IMR-90 (cell line): ENCODE measurements at regions not wholly inside any gene's neighbourhood (a gene's known extent, or its start where the extent isn't known, plus 50 kb on each side); places are given as distances from the start of the nearest gene placed in this dataset.

Source experiments
- ATAC-seq: fragments of 200-7000 bp; cut with Tn5 transposase; 2 replicates; pipeline ENCODE4 v1.9.1; 2020; ENCODE audit warnings: low read depth, mild to moderate bottlenecking, moderate library complexity
- BruUV-seq: library from RNA; stranded (reverse); fragments of 400-500 nt; replicated peaks from 2 replicates; lab custom pipeline; 2021; lab: Mats Ljungman, UMichigan
- CTCF ChIA-PET: fragments of 300-600 bp; formaldehyde crosslinking; extraction: SDS; loops from one replicate; lab custom pipeline; 2021; ENCODE audit warnings: antibody characterized with exemption; lab: Yijun Ruan, JAX
- POLR2A ChIA-PET: fragments of 300-600 bp; sonication (Branson Sonifier 250); formaldehyde crosslinking; loops from one replicate; lab custom pipeline; 2022; ENCODE audit warnings: antibody characterized with exemption; ENCODE audit not compliant: unreplicated experiment; lab: Charles Lee
- DNase-seq: peaks from one replicate; pipeline ENCODE4 v3.0.0; 2013
- H2AFZ ChIP-seq: replicated peaks from 2 replicates; pipeline ENCODE3; 2013; ENCODE audit warnings: low read length, mild to moderate bottlenecking; ENCODE audit not compliant: poor library complexity
- H2AK5ac ChIP-seq: 2 replicates; pipeline ENCODE4 v1.6.1; 2013; ENCODE audit warnings: low read depth, low read length, inconsistent platforms
- H2AK9ac ChIP-seq: replicated peaks from 2 replicates; pipeline ENCODE3; 2013; ENCODE audit warnings: mild to moderate bottlenecking, low read depth, low read length, moderate library complexity; ENCODE audit not compliant: poor library complexity
- H2BK120ac ChIP-seq: 2 replicates; pipeline ENCODE4 v1.6.1; 2013; ENCODE audit warnings: low read depth, low read length, inconsistent platforms
- H2BK15ac ChIP-seq: 3 replicates; pipeline ENCODE4 v1.6.1; 2013; ENCODE audit warnings: low read depth, low read length, inconsistent platforms
- H2BK20ac ChIP-seq: 2 replicates; pipeline ENCODE4 v1.6.1; 2013; ENCODE audit warnings: low read depth, mild to moderate bottlenecking, inconsistent platforms, low read length, moderate library complexity
- H2BK5ac ChIP-seq: 2 replicates; pipeline ENCODE4 v1.6.1; 2013; ENCODE audit warnings: mild to moderate bottlenecking, low read depth, low read length, inconsistent platforms; ENCODE audit not compliant: poor library complexity, severe bottlenecking
- H3K14ac ChIP-seq: replicated peaks from 2 replicates; pipeline ENCODE4 v1.6.1; 2013; ENCODE audit warnings: low read depth, low read length, inconsistent platforms
- H3K18ac ChIP-seq: 2 replicates; pipeline ENCODE4 v1.6.1; 2013; ENCODE audit warnings: low read depth, low read length, control low read depth
- H3K23ac ChIP-seq: 2 replicates; pipeline ENCODE4 v1.6.1; 2013; ENCODE audit warnings: low read depth, low read length, inconsistent platforms
- H3K27ac ChIP-seq: 2 replicates; pipeline ENCODE4 v1.5.1; 2013; ENCODE audit warnings: mild to moderate bottlenecking, control low read depth, low read length; ENCODE audit not compliant: insufficient read depth
- H3K27me3 ChIP-seq: 2 replicates; pipeline ENCODE4 v1.6.1; 2013; ENCODE audit warnings: low read length; ENCODE audit not compliant: control insufficient read depth, insufficient read depth
- H3K36me3 ChIP-seq: 2 replicates; pipeline ENCODE4 v1.6.1; 2013; ENCODE audit warnings: low read length, mixed read lengths; ENCODE audit not compliant: control insufficient read depth, insufficient read depth
- H3K4ac ChIP-seq: 2 replicates; pipeline ENCODE4 v1.6.1; 2013; ENCODE audit warnings: low read depth, low read length, inconsistent platforms
- H3K4me1 ChIP-seq: 2 replicates; pipeline ENCODE4 v1.6.1; 2013; ENCODE audit warnings: low read length, mixed read lengths; ENCODE audit not compliant: control insufficient read depth, insufficient read depth
- H3K4me2 ChIP-seq: 2 replicates; pipeline ENCODE4 v1.6.1; 2013; ENCODE audit warnings: low read depth, mild to moderate bottlenecking, control low read depth, low read length, moderate library complexity
- H3K4me3 ChIP-seq: 2 replicates; pipeline ENCODE4 v1.5.1; 2013; ENCODE audit warnings: low read depth, mild to moderate bottlenecking, control low read depth, low read length, moderate library complexity; ENCODE audit not compliant: insufficient read depth
- H3K56ac ChIP-seq: 2 replicates; pipeline ENCODE4 v1.6.1; 2013; ENCODE audit warnings: low read length, inconsistent platforms; ENCODE audit not compliant: insufficient read depth; ENCODE audit errors: extremely low read depth
- H3K79me1 ChIP-seq, 2 experiments: 2 replicates each; pipeline ENCODE4 v1.6.1; 2013; ENCODE audit warnings: low read length in 2 of 2, inconsistent platforms in 1 of 2, low read depth in 1 of 2
- H3K9ac ChIP-seq: 2 replicates; pipeline ENCODE4 v1.6.1; 2013; ENCODE audit warnings: low read depth, low read length, control low read depth
- H3K9me1 ChIP-seq: 2 replicates; pipeline ENCODE4 v1.6.1; 2013; ENCODE audit warnings: low read length, inconsistent platforms; ENCODE audit not compliant: insufficient read depth
- H3K9me3 ChIP-seq: 2 replicates; pipeline ENCODE4 v1.6.1; 2013; ENCODE audit warnings: low read length; ENCODE audit not compliant: control insufficient read depth, insufficient read depth
- H4K20me1 ChIP-seq: 2 replicates; pipeline ENCODE4 v1.6.1; 2013; ENCODE audit warnings: low read length, inconsistent platforms; ENCODE audit not compliant: insufficient read depth
- H4K5ac ChIP-seq: 2 replicates; pipeline ENCODE4 v1.6.1; 2013; ENCODE audit warnings: mild to moderate bottlenecking, low read depth, low read length, control low read depth
- H4K8ac ChIP-seq, 2 experiments: 2 replicates each; pipeline ENCODE4 v1.6.1; 2013; ENCODE audit warnings: low read depth in 2 of 2, low read length in 2 of 2, control low read depth in 1 of 2, inconsistent platforms in 1 of 2
- H4K91ac ChIP-seq: 2 replicates; pipeline ENCODE4 v1.6.1; 2013; ENCODE audit warnings: low read depth, low read length, inconsistent platforms; ENCODE audit not compliant: insufficient read depth
- CEBPB ChIP-seq: IDR thresholded peaks from 2 replicates; pipeline ENCODE4 v1.6.1; 2012; ENCODE audit warnings: low read depth, low read length, improper control_type of control experiment
- ELK1 ChIP-seq: fragments of 150-350 bp; IDR thresholded peaks from 2 replicates; pipeline ENCODE4 v1.6.1; 2016; ENCODE audit warnings: low read depth, mild to moderate bottlenecking, low read length, moderate library complexity, borderline replicate concordance
- FOS ChIP-seq: fragments of 150-350 bp; IDR thresholded peaks from 2 replicates; pipeline ENCODE4 v1.6.1; 2016; ENCODE audit warnings: low read depth, low read length
- POLR2A ChIP-seq: IDR thresholded peaks from 2 replicates; pipeline ENCODE4 v1.6.1; 2012; ENCODE audit warnings: mild to moderate bottlenecking, low read depth, low read length
- RCOR1 ChIP-seq: IDR thresholded peaks from 2 replicates; pipeline ENCODE4 v1.6.1; 2012; ENCODE audit warnings: mild to moderate bottlenecking, low read length, improper control_type of control experiment; ENCODE audit not compliant: insufficient replicate concordance
- SMC3 ChIP-seq: fragments of 150-350 bp; IDR thresholded peaks from 2 replicates; pipeline ENCODE4 v1.6.1; 2016; ENCODE audit warnings: low read depth, mild to moderate bottlenecking, antibody characterized with exemption, low read length, moderate library complexity
- WGBS, 2 experiments: methylation state at CpG; one replicate each; pipeline versions ENCODE4 v1.1.5 to v1.1.7; 2013; ENCODE audit warnings: missing lambda C conversion rate in 2 of 2; ENCODE audit not compliant: insufficient read length in 1 of 2; ENCODE audit errors: extremely low coverage in 2 of 2; 5-methylcytosine and 5-hydroxymethylcytosine counted together
- dilution Hi-C: fragments of 300-500 bp; cut with HindIII; formaldehyde crosslinking; loops from one replicate; pipeline ENCODE4 v1.14.3; 2018; ENCODE audit warnings: low sequenced_read_pairs; ENCODE audit not compliant: unreplicated experiment
- in situ Hi-C: fragments of 300-500 bp; cut with MboI; formaldehyde crosslinking; loops from 3 replicates; pipeline ENCODE4 v1.14.3; 2019; ENCODE audit warnings: low sequenced_read_pairs, inconsistent platforms, mixed read lengths
- intact Hi-C: fragments of 100-400 bp; cut with micrococcal nuclease; formaldehyde crosslinking; loops from 2 replicates; pipeline ENCODE4 v1.10.0; 2022

- DNase-seq: no peak
- H2BK15ac ChIP-seq: no peak overlapping the region
- CTCF ChIA-PET: no interaction called here
- H3K4ac ChIP-seq: no peak overlapping the region
- no peaks in the 10 kb centered on the region for H3K36me3 ChIP-seq
- no peak overlapping the region for H4K8ac ChIP-seq
- H3K4me1 ChIP-seq: no peaks in the 10 kb centered on the region
- no TSS peak for BruUV-seq
- in situ Hi-C loops: no loop called here
- TF ChIP-seq SMC3 (no peak), POLR2A (no peak), ELK1 (no peak), CEBPB (no peak), FOS (no peak), RCOR1 (no peak)
- no peaks in the 10 kb centered on the region for H3K9me3 ChIP-seq
- H4K5ac ChIP-seq: no peak overlapping the region
- no peak overlapping the region for H3K18ac ChIP-seq
- no peaks in the 10 kb centered on the region for H3K9me1 ChIP-seq
- POLR2A ChIA-PET: no interaction called here
- H3K56ac ChIP-seq: no peak overlapping the region
- no peak overlapping the region for H2AFZ ChIP-seq
- no peak overlapping the region for H3K23ac ChIP-seq
- H3K27me3 ChIP-seq: no peaks in the 10 kb centered on the region
- ATAC-seq: no peak
- H3K9ac ChIP-seq: no peak overlapping the region
- H2AK9ac ChIP-seq: no peak overlapping the region
- intact Hi-C loops: no loop called here
- dilution Hi-C loops: no loop called here
- no CpG with 5 or more reads among the region's 4 CpGs for WGBS, 2 experiments
- no peak overlapping the region for H2BK120ac ChIP-seq
- no peak overlapping the region for H2AK5ac ChIP-seq
- no peak overlapping the region for H4K91ac ChIP-seq
- no peak overlapping the region for H3K14ac ChIP-seq
- no peak overlapping the region for H3K27ac ChIP-seq
- H3K79me1 ChIP-seq: no peaks in the 10 kb centered on the region
- no peak overlapping the region for H2BK20ac ChIP-seq
- H3K4me3 ChIP-seq: no peak overlapping the region
- no peak overlapping the region for H3K4me2 ChIP-seq
- no peaks in the 10 kb centered on the region for H4K20me1 ChIP-seq
- H2BK5ac ChIP-seq: no peak overlapping the region
Measured at GRCh38 chr4:67134616-67135015, 410.7 kb downstream of the CENPC start.
